Loucy (cell line): ENCODE measurements at regions not wholly inside any gene's neighbourhood (a gene's known extent, or its start where the extent isn't known, plus 50 kb on each side); places are given as distances from the start of the nearest gene placed in this dataset.

Source experiments
- CTCF ChIP-seq: fragments of 200-600 bp; sonication (generic); conservative IDR thresholded peaks from 2 replicates; pipeline ENCODE4 v1.5.1; 2014; ENCODE audit warnings: mild to moderate bottlenecking, antibody characterized with exemption, low read length
- EZH2phosphoT487 ChIP-seq: fragments of 200-600 bp; IDR thresholded peaks from 2 replicates; pipeline ENCODE4 v1.6.1; 2018; ENCODE audit warnings: antibody characterized with exemption, mild to moderate bottlenecking, moderate library complexity, borderline replicate concordance

- TF ChIP-seq CTCF, result no peak
- no peak for TF ChIP-seq EZH2phosphoT487
These were observed 472.9 kb upstream of the THBS1 start for GRCh38 chr15:39108021-39108420.
